ENCODE measurements at regions not wholly inside any gene's neighbourhood (a gene's known extent, or its start where the extent isn't known, plus 50 kb on each side); places are given as distances from the start of the nearest gene placed in this dataset.
"Not testable (repeated sequence)": the region's sequence is repeated elsewhere in the genome, so short reads cannot be mapped to it uniquely, and the experiment has no call there.

DNA sequence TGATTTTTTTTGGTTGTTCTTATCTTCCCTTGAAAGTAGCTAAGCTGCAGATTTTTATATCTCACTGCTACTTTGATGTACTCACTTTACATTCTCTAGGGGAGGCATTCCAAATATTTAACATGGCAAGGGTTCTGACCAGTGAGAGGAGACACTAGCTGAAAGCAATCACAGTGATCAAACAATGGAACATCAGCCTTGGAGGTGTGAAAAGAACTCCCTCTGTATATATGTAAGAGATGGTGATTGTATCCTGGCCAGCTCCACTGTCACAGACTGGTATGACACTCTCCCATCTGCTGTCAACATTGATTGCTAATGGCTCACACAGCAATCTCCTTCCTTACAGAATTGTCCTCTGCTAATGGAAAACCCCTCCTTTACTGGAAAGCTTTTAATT is 291.7 kb upstream of the CDH19 start:
- H3K27ac ChIP-seq = no peak overlapping the region
- no peaks in the 10 kb centered on the region for H3K27me3 ChIP-seq
- no peaks in the 10 kb centered on the region for H3K4me1 ChIP-seq
- no peak for TF ChIP-seq EP300 (IDR thresholded peaks at IDR 0.05)
- TF ChIP-seq POLR2AphosphoS5 (IDR thresholded peaks at IDR 0.05) = no peak
- TF ChIP-seq, protein P1, sequence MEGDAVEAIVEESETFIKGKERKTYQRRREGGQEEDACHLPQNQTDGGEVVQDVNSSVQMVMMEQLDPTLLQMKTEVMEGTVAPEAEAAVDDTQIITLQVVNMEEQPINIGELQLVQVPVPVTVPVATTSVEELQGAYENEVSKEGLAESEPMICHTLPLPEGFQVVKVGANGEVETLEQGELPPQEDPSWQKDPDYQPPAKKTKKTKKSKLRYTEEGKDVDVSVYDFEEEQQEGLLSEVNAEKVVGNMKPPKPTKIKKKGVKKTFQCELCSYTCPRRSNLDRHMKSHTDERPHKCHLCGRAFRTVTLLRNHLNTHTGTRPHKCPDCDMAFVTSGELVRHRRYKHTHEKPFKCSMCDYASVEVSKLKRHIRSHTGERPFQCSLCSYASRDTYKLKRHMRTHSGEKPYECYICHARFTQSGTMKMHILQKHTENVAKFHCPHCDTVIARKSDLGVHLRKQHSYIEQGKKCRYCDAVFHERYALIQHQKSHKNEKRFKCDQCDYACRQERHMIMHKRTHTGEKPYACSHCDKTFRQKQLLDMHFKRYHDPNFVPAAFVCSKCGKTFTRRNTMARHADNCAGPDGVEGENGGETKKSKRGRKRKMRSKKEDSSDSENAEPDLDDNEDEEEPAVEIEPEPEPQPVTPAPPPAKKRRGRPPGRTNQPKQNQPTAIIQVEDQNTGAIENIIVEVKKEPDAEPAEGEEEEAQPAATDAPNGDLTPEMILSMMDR (IDR thresholded peaks at IDR 0.05) = no peak
- TF ChIP-seq POLR2A (IDR thresholded peaks at IDR 0.05) = no peak
- H3K36me3 ChIP-seq = no peaks in the 10 kb centered on the region
- ATAC-seq (ENCODE audit: low FRiP score in 2 of 2) (no peak), DNase-seq (no peak)
- H3K9me3 ChIP-seq = no peaks in the 10 kb centered on the region
- no peak overlapping the region for H3K4me3 ChIP-seq

DNA sequence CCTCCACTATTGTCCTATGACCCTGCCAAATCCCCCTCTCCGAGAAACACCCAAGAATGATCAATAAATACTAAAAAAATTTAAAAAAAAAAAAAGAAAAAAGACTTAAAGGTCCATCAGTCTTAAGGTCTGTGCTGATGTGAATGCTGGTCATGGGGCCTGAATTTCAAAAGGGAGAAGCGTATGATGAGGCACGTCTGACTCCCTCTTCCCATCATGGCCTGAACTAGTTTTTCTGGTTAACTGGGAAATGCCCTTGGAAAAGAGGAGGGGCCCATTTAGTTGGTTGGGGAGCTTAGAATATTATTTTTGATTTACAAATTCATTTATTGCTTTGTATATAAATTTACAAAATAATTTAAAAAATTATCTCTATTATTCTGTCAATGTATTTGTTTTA is 291.0 kb upstream of the CDH19 start:
- Histone ChIP-seq H3K27ac (no peak overlapping the region), H3K36me3 (no peaks in the 10 kb centered on the region), H3K4me3 (no peak overlapping the region), H3K4me1 (no peaks in the 10 kb centered on the region), H3K9me3 (no peaks in the 10 kb centered on the region), H3K27me3 (no peaks in the 10 kb centered on the region)
- TF ChIP-seq POLR2AphosphoS5 (IDR thresholded peaks at IDR 0.05) (no peak), POLR2A (IDR thresholded peaks at IDR 0.05) (no peak), EP300 (IDR thresholded peaks at IDR 0.05) (no peak)
- TF ChIP-seq, protein P1 (IDR thresholded peaks at IDR 0.05) = no peak
- DNase-seq (no peak), ATAC-seq (ENCODE audit: low FRiP score in 2 of 2) (no peak)
- 60 to 77% methylated on average over 3 of the region's 3 CpGs for WGBS, 2 donors

DNA sequence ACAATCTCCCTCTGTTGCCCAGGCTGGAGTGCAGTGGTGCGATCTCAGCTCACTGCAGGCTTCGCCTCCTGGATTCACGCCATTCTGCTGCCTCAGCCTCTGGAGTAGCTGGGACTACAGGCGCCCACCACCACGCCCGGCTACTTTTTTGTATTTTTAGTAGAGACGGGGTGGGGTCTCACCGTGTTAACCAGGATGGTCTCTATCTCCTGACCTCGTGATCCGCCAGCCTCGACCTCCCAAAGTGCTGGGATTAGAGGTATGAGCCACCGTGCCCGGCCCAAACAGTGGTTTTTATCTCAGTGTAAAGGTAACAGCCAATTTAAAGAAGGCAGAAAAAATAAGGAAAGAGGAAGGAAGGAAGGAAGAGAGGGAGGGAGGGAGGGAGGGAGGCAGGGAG is 288.5 kb upstream of the CDH19 start:
- DNase-seq; H3K9me3 ChIP-seq; H3K36me3 ChIP-seq; H3K27me3 ChIP-seq; H3K27ac ChIP-seq; H3K4me3 ChIP-seq; ATAC-seq (ENCODE audit: low FRiP score in 2 of 2); H3K4me1 ChIP-seq: not testable (repeated sequence)
- 90 to 95% methylated on average over 13 of the region's 13 CpGs for WGBS, 2 donors

DNA sequence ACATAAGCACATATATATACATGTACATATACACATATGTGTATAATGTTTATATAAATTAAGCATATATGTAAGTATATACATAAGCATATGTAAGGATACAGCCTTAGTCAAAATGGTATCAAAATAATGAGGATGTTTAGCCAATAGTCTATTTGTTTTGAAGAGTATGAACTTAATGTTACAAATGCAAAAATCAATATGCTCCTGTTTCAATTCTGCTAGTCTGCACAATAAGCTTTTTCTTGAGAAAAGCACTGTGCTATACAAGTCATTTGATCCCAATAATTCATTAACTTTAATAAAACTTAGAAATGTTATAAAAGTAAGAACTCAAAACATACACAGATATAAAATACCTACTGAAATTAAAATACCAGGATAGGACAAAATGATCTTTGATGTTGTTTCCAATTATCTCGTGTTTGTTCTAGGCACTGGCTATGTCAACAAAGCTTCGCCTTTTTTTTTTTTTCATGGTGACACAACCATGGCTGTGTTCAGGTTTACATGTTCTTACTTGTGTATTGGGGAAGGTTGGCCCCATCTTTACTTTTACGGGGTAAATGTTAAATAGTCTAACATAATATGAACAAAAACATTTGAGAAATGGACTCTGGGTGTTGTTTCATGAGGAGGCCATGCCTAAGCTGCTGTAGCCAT is 271.1 kb upstream of the CDH19 start:
- no peaks in the 10 kb centered on the region for H3K4me1 ChIP-seq

DNA sequence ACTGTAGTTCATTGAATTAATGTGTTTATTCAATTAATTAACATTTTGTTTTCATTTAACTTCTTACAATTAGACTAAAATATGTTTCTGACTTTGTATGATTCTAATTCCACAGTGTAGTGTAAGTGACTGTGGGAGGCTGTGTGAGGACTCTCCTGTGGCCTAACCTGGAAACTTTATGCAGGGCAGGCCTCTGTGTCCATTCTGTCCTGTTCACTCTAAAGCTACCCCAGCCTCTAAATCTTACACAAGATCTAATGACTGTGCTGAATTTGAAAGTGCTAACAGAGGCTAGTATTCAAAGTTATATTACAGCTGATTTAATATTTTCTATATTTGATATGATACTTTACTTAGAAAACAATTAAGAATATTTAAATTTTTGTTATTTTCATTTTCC is 270.5 kb upstream of the CDH19 start:
- Histone ChIP-seq H3K27me3 (no peaks in the 10 kb centered on the region), H3K9me3 (no peaks in the 10 kb centered on the region), H3K36me3 (no peaks in the 10 kb centered on the region), H3K4me1 (no peaks in the 10 kb centered on the region), H3K27ac (no peak overlapping the region), H3K4me3 (no peak overlapping the region)
- DNase-seq (no peak), ATAC-seq (ENCODE audit: low FRiP score in 2 of 2) (no peak)
- no peak for TF ChIP-seq POLR2AphosphoS5 (IDR thresholded peaks at IDR 0.05)
- TF ChIP-seq POLR2A (IDR thresholded peaks at IDR 0.05) = no peak
- TF ChIP-seq EP300 (IDR thresholded peaks at IDR 0.05) = no peak
- TF ChIP-seq, protein P1 (IDR thresholded peaks at IDR 0.05) = no peak

More for the DNA sequence above, 271.1 kb upstream of the CDH19 start:
- Histone ChIP-seq H3K4me3 (no peak overlapping the region), H3K36me3 (no peaks in the 10 kb centered on the region), H3K27ac (no peak overlapping the region), H3K9me3 (no peaks in the 10 kb centered on the region), H3K27me3 (no peaks in the 10 kb centered on the region)
- WGBS, 2 donors = 66 to 74% methylated on average over 3 of the region's 3 CpGs
- no peak for DNase-seq
- TF ChIP-seq, protein P1 (IDR thresholded peaks at IDR 0.05) = no peak
- TF ChIP-seq POLR2A (IDR thresholded peaks at IDR 0.05) (no peak), EP300 (IDR thresholded peaks at IDR 0.05) (no peak), POLR2AphosphoS5 (IDR thresholded peaks at IDR 0.05) (no peak)
- no peak for ATAC-seq (ENCODE audit: low FRiP score in 2 of 2)
